Breast epithelium (tissue), 3 donors: ENCODE measurements at regions not wholly inside any gene's neighbourhood (a gene's known extent, or its start where the extent isn't known, plus 50 kb on each side); places are given as distances from the start of the nearest gene placed in this dataset.

ENCODE experiments used
- POLR2A ChIP-seq: fragments of 450-650 bp; IDR thresholded peaks from one replicate; pipeline ENCODE4 v1.6.1; 2016; ENCODE audit warnings: antibody characterized with exemption, mild to moderate bottlenecking, moderate library complexity
- POLR2AphosphoS5 ChIP-seq, 3 donors: sonication (generic); formaldehyde crosslinking; IDR thresholded peaks; one replicate each; pipeline ENCODE4 v1.6.1; 2017; ENCODE audit warnings: antibody characterized with exemption in 3 of 3
- TF ChIP-seq, protein P1 (sequence below), 3 donors: fragments of 450-650 bp; IDR thresholded peaks; one replicate each; pipeline ENCODE4 v1.5.1; 2016 to 2017; ENCODE audit warnings: antibody characterized with exemption in 3 of 3, mild to moderate bottlenecking in 3 of 3, moderate library complexity in 3 of 3

DNA sequence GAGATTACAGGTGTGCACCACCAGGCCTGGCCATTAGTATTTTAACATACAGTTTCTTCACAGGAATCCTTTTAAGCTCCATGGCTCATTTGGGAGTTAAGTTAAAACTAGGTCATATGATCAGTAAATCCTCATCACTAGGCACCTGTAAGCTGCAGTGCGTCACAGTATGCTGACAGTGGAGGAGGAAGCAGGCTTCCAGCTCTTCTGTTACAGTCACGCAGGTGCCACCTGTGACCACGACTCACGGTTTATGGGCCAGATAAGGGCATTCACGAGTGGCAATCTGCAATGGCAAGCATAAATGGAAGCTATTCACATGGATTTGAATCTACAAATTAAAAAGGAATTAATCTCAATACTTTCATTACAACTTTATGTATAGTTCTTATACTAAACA is 129.4 kb upstream of the BCOR start:
- TF ChIP-seq, protein P1, sequence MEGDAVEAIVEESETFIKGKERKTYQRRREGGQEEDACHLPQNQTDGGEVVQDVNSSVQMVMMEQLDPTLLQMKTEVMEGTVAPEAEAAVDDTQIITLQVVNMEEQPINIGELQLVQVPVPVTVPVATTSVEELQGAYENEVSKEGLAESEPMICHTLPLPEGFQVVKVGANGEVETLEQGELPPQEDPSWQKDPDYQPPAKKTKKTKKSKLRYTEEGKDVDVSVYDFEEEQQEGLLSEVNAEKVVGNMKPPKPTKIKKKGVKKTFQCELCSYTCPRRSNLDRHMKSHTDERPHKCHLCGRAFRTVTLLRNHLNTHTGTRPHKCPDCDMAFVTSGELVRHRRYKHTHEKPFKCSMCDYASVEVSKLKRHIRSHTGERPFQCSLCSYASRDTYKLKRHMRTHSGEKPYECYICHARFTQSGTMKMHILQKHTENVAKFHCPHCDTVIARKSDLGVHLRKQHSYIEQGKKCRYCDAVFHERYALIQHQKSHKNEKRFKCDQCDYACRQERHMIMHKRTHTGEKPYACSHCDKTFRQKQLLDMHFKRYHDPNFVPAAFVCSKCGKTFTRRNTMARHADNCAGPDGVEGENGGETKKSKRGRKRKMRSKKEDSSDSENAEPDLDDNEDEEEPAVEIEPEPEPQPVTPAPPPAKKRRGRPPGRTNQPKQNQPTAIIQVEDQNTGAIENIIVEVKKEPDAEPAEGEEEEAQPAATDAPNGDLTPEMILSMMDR (IDR thresholded peaks at IDR 0.05) = no peak
- no peak for TF ChIP-seq POLR2A
- TF ChIP-seq POLR2AphosphoS5 (IDR thresholded peaks at IDR 0.05) = no peak
